HG03469 (cell line): ENCODE measurements at regions not wholly inside any gene's neighbourhood (a gene's known extent, or its start where the extent isn't known, plus 50 kb on each side); places are given as distances from the start of the nearest gene placed in this dataset.

Experiments used
- ATAC-seq: cut with Tn5 transposase; IDR thresholded peaks from one replicate; pipeline ENCODE4 v1.9.1; 2021; ENCODE audit warnings: mild to moderate bottlenecking, moderate library complexity, moderate number of reproducible peaks; ENCODE audit not compliant: unreplicated experiment

GRCh38 chr9:78491402-78491801 lies 194.5 kb downstream of the PSAT1 start:
- no peak for ATAC-seq

DNA sequence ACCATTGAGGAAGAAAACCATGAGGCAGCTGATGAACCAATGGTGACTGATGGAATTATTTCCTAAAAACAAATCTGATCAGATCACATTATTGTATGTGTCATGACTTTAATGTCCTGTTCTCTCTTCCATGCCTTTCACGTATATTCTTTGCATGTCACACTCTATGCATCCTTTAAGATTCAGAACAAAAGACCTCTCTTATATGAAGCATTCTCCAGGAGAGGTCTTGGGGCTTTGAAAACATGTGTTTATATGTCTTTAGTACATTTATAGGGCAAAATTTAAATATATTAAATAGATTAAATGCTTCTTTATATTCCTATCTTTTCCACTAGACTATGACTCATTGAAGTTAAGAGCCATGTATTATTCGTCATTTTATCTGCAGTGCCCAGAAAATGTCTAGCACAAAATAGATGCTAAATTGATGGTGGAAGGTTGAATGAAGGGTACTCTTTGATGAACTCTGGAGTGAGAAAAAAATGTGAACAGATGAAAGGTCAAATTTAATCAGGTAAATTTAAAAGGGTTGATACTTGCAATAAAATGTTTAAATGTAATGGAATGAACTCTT lies 196.3 kb downstream of the PSAT1 start:
- ATAC-seq, result no peak

DNA sequence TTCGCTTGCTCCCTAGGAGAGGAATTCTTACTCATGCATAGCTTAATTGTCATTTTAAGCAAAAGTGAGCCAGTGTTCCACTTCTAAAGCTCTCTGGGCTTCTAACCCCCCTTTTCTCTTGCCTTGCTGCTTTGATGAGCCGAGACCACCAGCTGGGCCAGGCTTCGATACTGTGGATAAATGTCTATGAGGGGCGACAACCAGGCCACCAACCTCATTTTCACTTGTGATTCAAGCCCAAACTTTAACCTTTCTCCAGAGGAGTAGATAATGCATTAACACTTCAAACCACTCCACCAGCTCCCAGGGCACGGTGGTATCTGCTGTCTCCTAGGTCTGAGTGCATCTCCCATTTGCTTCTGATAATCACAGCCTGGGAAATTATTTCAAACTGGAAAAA lies 205.6 kb downstream of the PSAT1 start:
- ATAC-seq, result no peak

DNA sequence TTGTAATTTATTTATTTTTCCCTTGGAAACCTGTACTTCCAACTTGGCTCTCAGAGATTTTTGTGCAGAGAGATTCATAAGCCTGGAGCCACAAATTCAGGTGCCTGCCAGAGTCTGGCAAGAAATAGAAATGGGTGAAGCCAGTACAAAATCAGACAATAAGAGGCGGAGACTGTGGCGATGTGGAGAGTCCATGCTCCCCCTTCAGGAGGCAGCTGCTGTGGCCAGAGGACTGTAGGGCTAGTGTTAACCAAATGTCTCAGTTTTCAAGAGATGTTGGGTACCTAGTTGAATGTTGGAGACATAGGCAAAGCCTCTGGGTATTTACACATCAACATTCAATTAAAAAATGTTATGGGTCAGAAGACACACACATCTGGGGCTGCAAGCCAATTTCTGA lies 208.6 kb downstream of the PSAT1 start:
- ATAC-seq, result no peak

- no peak for ATAC-seq
Measured at GRCh38 chr9:78507037-78507436, 210.1 kb downstream of the PSAT1 start.

DNA sequence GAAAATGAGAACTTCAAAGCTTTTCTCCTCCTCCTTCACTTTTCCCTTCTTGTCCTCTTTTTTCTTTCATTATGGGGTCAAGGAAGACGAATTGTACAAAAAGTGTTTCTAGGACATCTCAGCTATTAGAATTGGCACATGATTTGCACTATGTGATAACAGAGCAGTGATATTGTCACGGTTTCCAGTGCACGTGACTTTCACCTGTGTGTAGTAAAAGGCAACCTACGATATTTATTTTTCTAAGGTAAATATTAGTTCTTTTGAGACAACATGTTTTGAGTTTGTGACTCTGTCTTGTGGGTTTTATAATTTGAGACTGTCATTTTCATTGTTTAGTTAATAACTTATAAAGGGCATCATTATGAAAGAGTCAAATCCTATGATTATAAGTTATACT lies 213.1 kb downstream of the PSAT1 start:
- ATAC-seq, result no peak

DNA sequence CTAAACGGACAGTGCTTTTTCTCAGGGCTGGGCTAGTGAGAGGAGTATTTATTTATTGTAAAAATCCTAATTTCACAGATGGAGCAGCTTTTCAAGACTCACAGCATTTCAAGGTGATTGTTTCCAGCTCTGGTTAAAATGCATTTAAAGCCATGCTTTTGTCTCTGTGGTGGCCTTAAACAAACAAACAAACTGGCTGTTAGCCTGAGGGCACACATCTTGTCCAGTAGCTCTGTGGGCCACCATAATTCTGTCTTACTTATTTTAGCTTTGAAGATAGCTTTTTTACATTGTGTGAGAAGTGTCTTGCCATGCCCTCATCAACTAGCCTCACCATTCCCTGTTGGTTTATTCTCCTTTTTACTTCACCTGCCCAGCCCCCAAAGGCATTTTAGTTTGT lies 218.2 kb downstream of the PSAT1 start:
- ATAC-seq, result no peak

DNA sequence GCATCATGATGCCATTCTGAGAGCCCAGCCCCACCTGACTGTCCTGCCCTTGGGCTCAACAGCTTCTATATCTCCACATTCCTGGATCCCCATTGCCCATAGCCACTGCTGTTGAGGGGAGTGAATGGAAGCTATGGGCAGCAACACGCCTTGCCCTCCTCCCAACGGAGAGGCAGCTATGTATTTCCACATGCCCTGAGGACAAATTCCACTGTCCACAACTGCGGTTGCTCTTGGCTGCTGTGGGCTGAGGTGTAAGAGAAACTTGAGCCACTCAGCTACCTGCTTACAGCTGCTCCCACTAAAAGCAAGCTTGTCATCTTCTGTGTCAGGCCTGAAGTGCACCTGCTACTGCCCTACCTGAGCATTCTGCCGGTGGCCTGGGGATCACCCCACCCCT lies 222.9 kb downstream of the PSAT1 start:
- no peak for ATAC-seq

DNA sequence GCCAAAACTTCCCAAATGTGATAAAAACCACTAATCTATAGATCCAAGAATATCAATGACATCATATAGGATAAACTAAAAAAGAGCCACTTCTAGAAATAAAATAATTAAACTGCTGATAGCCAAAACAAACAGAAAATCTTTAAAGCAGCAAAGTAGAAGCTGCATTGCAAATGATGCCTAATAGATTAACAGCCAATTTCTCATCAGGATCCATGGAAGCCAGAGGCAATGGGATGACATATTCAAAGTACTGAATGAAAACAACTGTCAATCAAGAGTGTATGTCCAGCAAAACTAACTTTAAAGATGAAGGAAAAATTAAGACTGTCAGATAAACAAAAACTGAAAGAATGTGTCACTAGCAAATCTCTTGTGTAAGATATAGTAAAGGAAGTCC lies 224.8 kb downstream of the PSAT1 start:
- no peak for ATAC-seq

DNA sequence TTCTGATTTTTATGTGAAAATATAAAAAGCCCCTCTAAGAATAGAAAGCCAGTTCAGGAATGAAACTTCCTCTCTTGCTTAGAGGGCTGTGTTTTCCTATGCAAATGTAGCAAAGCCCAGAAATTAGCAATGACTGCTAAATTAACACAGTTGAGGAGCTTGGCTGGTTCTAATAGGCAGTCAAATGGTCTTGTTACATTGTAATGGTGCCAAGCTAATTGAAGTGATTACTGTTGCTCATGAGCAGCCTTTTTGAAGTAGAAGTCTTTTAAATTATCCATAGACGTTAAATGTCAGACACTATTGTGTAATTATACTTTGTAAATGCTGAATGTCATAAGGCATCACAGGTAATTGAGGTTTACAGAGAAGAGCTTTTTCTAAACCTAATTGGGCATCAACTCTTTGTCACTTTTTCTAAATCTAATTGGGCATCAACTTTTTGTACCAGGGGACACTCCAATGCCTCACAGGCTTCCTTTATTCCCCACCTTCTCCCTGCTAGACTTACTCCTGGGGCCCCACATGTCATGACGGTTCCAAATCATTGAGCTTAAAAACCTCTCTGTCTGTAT lies 229.1 kb downstream of the PSAT1 start:
- ATAC-seq, result no peak

- no peak for ATAC-seq
Measured at GRCh38 chr9:78533500-78533899, 236.6 kb downstream of the PSAT1 start.

- ATAC-seq, result no peak
Measured at GRCh38 chr9:78539188-78539587, 242.3 kb downstream of the PSAT1 start.

- ATAC-seq, result no peak
Measured at GRCh38 chr9:78539904-78540303, 243.0 kb downstream of the PSAT1 start.

GRCh38 chr9:78541868-78542443 lies 245.0 kb downstream of the PSAT1 start:
- no peak for ATAC-seq

GRCh38 chr9:78542491-78543181 lies 245.7 kb downstream of the PSAT1 start:
- ATAC-seq, result no peak

- ATAC-seq, result no peak
Measured at GRCh38 chr9:78543353-78543752, 246.4 kb downstream of the PSAT1 start.

DNA sequence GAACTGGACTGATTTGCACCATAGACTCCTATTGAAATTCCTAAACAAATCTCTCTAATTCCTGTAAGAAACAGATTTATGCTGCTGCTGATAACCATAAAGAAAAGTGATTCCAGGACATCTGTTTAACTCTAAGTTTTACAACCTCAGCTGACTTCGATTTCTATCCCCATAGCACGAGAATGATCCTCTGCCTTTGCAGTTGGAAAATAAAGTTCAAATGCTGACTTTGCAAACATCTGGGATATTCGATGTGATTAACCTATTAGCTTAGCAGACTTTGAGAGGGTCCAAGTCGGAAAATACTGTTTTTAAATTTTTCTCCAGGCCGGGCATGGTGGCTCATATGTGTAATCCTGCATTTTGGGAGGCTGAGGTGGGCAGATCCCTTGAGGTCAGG lies 247.3 kb downstream of the PSAT1 start:
- ATAC-seq, result no peak

DNA sequence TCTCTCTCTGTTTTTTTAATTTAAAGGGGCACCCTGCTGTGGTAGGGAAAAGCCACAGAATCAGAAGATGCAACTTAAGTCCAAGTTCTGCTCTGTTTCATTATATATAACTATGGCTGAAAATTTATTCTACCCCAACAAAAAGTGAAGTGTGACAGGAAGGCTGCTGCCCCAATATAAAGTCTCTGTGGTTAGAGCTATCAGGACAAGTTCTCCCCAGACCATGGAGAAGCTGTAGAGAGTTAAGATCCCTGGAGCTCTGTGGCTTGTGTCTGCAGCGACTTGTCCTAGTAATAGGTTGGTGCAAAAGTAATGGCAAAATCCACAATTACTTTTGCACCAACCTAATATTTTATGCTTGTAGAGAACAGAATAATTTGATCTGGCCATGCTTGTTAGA lies 250.9 kb downstream of the PSAT1 start:
- no peak for ATAC-seq

DNA sequence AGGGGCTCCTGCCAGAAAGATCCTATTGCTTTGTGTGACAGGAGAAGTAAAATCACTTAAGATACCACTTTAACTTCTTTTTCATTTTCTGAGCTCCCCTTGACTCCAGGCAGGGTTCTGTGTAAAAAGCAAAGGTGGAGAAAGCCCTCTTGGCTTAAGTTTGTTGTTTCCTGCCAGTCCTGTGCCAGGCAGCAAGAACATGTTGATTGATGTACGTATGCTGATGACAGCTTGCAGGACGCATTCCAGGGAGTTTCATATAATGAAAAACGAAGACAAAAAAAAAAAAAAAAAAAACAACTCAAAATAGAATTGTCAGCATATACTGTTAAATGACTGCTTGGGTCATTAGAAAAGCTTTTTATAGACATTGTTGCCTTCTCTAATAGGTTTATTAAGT lies 251.7 kb downstream of the PSAT1 start:
- ATAC-seq, result no peak

DNA sequence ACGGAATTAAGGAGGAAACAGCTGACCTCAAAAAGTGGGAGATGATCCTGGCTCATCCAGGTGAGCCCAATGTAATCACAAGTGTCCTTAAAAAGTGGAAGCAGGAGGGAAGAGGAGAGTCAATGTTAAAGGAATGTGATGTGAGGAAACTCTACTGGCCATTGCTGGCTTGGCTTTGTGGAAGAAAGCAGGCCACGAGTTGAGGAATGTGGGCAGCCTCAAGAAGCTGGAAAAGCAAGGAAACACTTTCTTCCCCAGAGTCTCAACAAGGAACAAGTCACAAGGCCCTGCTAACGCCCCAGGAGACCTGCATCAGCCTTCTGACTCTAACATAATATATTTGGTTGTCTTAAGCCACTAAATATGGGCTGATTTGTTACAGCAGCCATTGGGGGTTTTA lies 252.8 kb downstream of the PSAT1 start:
- no peak for ATAC-seq

GRCh38 chr9:78552802-78553201 lies 255.9 kb downstream of the PSAT1 start:
- no peak for ATAC-seq

DNA sequence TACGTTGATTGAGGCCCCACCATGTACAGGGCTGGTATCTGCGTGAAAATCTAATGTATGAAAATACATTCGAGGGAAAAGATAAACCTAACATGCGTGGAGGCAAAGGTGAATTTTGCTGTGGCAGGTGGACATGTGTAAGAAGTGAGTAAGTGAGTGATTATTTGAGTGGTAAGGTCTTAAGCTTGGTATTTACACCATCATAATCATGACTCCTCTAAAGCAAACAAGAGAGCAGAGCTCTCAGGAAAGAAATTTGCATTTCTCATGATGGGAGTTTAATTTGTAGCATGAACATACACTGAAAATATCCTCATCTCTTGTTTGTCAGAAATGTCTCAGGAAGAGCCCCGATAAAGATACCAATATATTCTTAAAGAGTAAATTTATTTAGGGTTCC lies 260.6 kb downstream of the PSAT1 start:
- ATAC-seq, result no peak
